Forelimb muscle (tissue), 1 donor: ENCODE measurements at regions not wholly inside any gene's neighbourhood (a gene's known extent, or its start where the extent isn't known, plus 50 kb on each side); places are given as distances from the start of the nearest gene placed in this dataset.

Experiments
- DNase-seq: peaks from one replicate; pipeline ENCODE4 v3.0.0-alpha.2; 2013; ENCODE audit warnings: low read depth

GRCh38 chr18:69216321-69216720, 184.4 kb upstream of the DOK6 start:
- DNase-seq = no peak

- DNase-seq = no peak
These were observed 183.3 kb upstream of the DOK6 start for GRCh38 chr18:69217196-69218000.

- DNase-seq = no peak
These were observed 180.2 kb upstream of the DOK6 start for GRCh38 chr18:69220529-69220928.

- no peak for DNase-seq
These were observed 178.6 kb upstream of the DOK6 start for GRCh38 chr18:69222089-69222488.

GRCh38 chr18:69226971-69227370, 173.7 kb upstream of the DOK6 start:
- no peak for DNase-seq

- DNase-seq = no peak
These were observed 170.5 kb upstream of the DOK6 start for GRCh38 chr18:69230204-69230603.

GRCh38 chr18:69233465-69234054, 167.1 kb upstream of the DOK6 start:
- no peak for DNase-seq

- DNase-seq = no peak
These were observed 160.6 kb upstream of the DOK6 start for GRCh38 chr18:69239849-69240674.

GRCh38 chr18:69246027-69246426, 154.7 kb upstream of the DOK6 start:
- DNase-seq = no peak

- DNase-seq = peak; percentile 4
These were observed 150.2 kb upstream of the DOK6 start for GRCh38 chr18:69250305-69251151.

GRCh38 chr18:69257861-69258458, 142.7 kb upstream of the DOK6 start:
- no peak for DNase-seq

GRCh38 chr18:69259282-69259681, 141.4 kb upstream of the DOK6 start:
- no peak for DNase-seq

- no peak for DNase-seq
These were observed 139.3 kb upstream of the DOK6 start for GRCh38 chr18:69261406-69261805.

GRCh38 chr18:69265656-69266055, 135.0 kb upstream of the DOK6 start:
- no peak for DNase-seq

- no peak for DNase-seq
These were observed 132.8 kb upstream of the DOK6 start for GRCh38 chr18:69267895-69268294.

GRCh38 chr18:69282371-69282770, 118.3 kb upstream of the DOK6 start:
- DNase-seq = no peak

- DNase-seq = no peak
These were observed 109.6 kb upstream of the DOK6 start for GRCh38 chr18:69291044-69291443.

- DNase-seq = no peak
These were observed 108.9 kb upstream of the DOK6 start for GRCh38 chr18:69291755-69292154.

GRCh38 chr18:69300185-69300584, 100.5 kb upstream of the DOK6 start:
- no peak for DNase-seq

GRCh38 chr18:69308619-69309018, 92.1 kb upstream of the DOK6 start:
- no peak for DNase-seq

GRCh38 chr18:69326094-69326493, 74.6 kb upstream of the DOK6 start:
- no peak for DNase-seq
